ENCODE measurements at regions not wholly inside any gene's neighbourhood (a gene's known extent, or its start where the extent isn't known, plus 50 kb on each side); places are given as distances from the start of the nearest gene placed in this dataset.

- TF ChIP-seq GATA2 (IDR thresholded peaks at IDR 0.05; ENCODE audit: low read depth, low read length) (no peak), GATA3 (IDR thresholded peaks at IDR 0.05; ENCODE audit: low read depth, low read length) (no peak)
Observed at GRCh38 chr5:156271569-156271968, 55.4 kb upstream of the SGCD start.

All from SH-SY5Y (cell line).